RWPE2 (cell line): ENCODE measurements at regions not wholly inside any gene's neighbourhood (a gene's known extent, or its start where the extent isn't known, plus 50 kb on each side); places are given as distances from the start of the nearest gene placed in this dataset.
"Not testable (repeated sequence)": the region's sequence is repeated elsewhere in the genome, so short reads cannot be mapped to it uniquely, and the experiment has no call there.

ENCODE experiments used
- ATAC-seq: fragments of 200-7000 bp; cut with Tn5 transposase; 3 replicates; pipeline ENCODE4 v1.9.1; 2021; ENCODE audit warnings: low read depth
- DNase-seq: peaks from one replicate; pipeline ENCODE4 v3.0.0-alpha.2; 2020; ENCODE audit warnings: low spot score
- H3K27ac ChIP-seq: fragments of 450-650 bp; 2 replicates; pipeline ENCODE4 v1.5.1; 2017; ENCODE audit warnings: mild to moderate bottlenecking; ENCODE audit not compliant: poor library complexity, severe bottlenecking
- H3K27me3 ChIP-seq: fragments of 250-450 bp; sonication (Bioruptor Pico); 2 replicates; pipeline ENCODE4 v1.5.1; 2021; ENCODE audit warnings: mild to moderate bottlenecking, moderate library complexity; ENCODE audit not compliant: insufficient read depth, poor library complexity, severe bottlenecking
- H3K36me3 ChIP-seq: fragments of 250-450 bp; sonication (Bioruptor Pico); 2 replicates; pipeline ENCODE4 v1.5.1; 2020; ENCODE audit warnings: low read depth, mild to moderate bottlenecking, moderate library complexity
- H3K4me1 ChIP-seq: fragments of 250-450 bp; sonication (Bioruptor Pico); 2 replicates; pipeline ENCODE4 v1.5.1; 2021; ENCODE audit warnings: mild to moderate bottlenecking, moderate library complexity; ENCODE audit not compliant: insufficient read depth, poor library complexity, severe bottlenecking
- H3K4me3 ChIP-seq: fragments of 250-450 bp; sonication (Bioruptor Pico); 2 replicates; pipeline ENCODE4 v1.5.1; 2021; ENCODE audit warnings: mild to moderate bottlenecking, moderate library complexity; ENCODE audit not compliant: severe bottlenecking
- H3K9me3 ChIP-seq: fragments of 250-450 bp; sonication (Bioruptor Pico); 2 replicates; pipeline ENCODE4 v1.5.1; 2021; ENCODE audit warnings: mild to moderate bottlenecking, moderate library complexity; ENCODE audit not compliant: severe bottlenecking
- TF ChIP-seq, protein P1 (sequence below): fragments of 450-650 bp; IDR thresholded peaks from one replicate; pipeline ENCODE4 v1.5.1; 2017; ENCODE audit warnings: mild to moderate bottlenecking, moderate library complexity; ENCODE audit not compliant: poor library complexity, severe bottlenecking

DNA sequence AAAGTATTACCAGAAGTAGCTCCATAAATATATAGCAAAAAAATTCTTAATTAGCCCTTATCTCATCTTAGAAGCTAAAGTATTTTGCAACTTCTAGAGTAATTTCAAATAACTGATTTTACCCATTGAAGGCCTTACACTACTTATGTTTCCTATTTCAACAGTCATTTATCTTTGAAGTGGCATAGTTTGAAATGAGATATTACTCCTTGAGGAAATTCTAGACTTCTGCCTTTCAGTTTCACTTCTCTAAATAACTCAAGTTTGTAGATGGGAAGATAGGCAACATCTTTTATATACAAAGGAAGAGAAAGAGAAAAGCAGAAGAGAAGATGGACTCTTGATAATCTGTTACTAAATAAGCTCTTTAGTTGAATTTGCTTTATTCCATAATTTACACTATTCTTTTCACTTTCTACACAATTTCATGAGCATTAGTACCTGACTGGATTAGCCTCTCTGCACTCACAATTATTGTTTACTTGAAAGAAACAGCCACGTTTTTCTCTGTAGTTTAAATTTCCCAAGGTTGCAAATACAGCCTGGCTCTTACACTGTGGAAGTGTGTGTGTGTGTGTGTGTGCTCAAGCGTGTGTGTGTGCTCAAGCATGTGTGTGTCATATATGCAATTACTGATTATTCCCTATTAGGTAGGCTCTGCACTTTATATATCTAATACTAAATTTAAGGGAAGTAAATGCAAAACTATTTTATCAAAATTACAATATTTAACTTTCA, 60.6 kb upstream of the EMB start:
- ATAC-seq, result no peak
- H3K36me3 ChIP-seq, result no peaks in the 10 kb centered on the region
- no peaks in the 10 kb centered on the region for H3K4me1 ChIP-seq
- H3K27ac ChIP-seq, result no peak overlapping the region
- no peak overlapping the region for H3K4me3 ChIP-seq
- TF ChIP-seq, protein P1, sequence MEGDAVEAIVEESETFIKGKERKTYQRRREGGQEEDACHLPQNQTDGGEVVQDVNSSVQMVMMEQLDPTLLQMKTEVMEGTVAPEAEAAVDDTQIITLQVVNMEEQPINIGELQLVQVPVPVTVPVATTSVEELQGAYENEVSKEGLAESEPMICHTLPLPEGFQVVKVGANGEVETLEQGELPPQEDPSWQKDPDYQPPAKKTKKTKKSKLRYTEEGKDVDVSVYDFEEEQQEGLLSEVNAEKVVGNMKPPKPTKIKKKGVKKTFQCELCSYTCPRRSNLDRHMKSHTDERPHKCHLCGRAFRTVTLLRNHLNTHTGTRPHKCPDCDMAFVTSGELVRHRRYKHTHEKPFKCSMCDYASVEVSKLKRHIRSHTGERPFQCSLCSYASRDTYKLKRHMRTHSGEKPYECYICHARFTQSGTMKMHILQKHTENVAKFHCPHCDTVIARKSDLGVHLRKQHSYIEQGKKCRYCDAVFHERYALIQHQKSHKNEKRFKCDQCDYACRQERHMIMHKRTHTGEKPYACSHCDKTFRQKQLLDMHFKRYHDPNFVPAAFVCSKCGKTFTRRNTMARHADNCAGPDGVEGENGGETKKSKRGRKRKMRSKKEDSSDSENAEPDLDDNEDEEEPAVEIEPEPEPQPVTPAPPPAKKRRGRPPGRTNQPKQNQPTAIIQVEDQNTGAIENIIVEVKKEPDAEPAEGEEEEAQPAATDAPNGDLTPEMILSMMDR, result no peak
- no peaks in the 10 kb centered on the region for H3K27me3 ChIP-seq
- H3K9me3 ChIP-seq, result no peaks in the 10 kb centered on the region
- no peak for DNase-seq

DNA sequence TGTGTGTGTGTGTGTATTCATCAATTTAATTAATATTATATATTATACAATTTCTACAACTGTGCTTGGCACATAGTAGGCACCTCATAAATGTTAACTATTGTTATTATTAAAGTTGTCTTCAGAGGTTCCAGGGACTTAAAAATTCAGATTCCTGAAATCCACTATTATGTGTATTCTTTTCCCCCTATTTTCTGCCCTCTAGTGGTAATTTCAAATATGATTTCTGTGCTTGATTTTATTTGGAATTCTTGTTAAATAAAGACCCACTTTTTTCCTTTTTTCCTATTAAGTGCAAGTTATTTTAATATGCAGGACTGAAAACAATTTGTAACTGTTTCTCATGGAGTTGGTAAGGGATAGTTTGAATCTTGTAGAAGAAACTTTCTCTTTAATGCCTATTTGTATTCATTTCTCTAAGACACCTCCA, 72.0 kb upstream of the EMB start:
- H3K4me1 ChIP-seq, H3K9me3 ChIP-seq, H3K4me3 ChIP-seq, H3K27ac ChIP-seq, H3K27me3 ChIP-seq, DNase-seq, ATAC-seq, H3K36me3 ChIP-seq: not testable (repeated sequence)
- TF ChIP-seq, protein P1, result peak; percentile 73

DNA sequence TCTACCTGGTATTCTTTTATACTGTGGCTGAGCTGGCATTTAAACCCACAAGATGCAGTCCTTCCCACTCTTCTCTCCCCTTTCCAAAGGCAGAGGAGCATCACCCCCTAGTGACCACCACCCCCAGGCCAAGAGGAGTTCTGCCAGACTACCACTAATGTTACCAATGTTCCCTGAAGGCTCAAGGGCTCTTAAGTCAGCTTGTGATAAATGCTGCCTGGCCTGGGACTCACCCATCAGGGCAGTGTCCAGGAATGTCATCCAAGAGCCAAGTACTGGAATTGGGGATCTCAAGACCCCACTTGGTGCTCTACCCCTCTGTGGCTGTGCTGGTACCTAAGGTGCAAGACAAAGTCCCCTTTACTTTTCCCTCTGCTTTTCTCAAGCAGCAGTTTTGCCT, 80.0 kb upstream of the EMB start:
- not testable (repeated sequence) for ATAC-seq, H3K27me3 ChIP-seq, H3K36me3 ChIP-seq

DNA sequence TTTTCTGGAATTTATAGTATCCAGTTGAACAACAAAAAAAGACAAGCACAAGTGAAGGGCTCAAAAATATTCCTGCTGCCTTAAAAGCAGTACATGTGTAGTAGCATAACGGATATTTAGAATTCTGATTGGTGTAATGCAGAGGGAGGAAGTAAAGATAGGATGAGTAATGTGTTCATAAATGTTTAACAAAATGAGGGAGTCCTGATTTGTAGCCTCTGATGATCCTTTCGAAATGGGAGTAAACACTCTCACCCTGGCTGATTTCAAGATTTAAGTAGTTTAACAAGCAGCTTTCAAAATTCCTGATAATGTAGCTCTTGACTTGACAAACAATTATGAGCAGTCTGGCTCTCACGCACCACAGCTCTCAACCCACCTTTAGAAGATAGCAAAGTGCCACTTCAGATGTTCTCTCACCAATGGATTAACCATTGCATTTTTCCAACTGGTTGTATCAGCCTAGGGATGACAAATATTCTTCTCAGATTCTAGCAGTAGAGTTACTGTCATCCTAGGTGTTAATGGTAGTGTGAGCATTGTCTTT, 86.5 kb upstream of the EMB start:
- ATAC-seq, DNase-seq: not testable (repeated sequence)

More for the DNA sequence above, 80.0 kb upstream of the EMB start:
- not testable (repeated sequence) for H3K4me3 ChIP-seq, H3K9me3 ChIP-seq, H3K27ac ChIP-seq, DNase-seq, H3K4me1 ChIP-seq

DNA sequence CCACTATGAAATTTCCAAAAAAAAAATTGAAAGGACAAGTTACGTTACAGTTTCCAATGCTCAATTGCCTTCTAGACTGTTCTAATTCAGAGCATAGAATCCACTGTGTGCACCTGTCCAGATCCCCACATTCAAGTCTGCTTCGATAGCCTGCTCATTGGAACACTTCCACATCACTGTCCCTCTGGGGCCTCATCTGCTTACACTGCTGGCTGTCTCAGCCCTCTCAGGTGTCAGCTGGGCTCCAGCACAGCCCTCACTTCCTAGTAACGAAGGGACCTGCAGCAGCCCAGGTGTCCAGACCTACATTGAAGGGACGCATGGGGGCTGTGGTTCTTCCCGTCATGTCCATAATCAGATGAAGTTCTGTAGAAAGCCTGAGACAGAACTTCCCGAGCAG, 94.3 kb upstream of the EMB start:
- TF ChIP-seq, protein P1, result no peak
- Histone ChIP-seq H3K27me3 (no peaks in the 10 kb centered on the region), H3K27ac (no peak overlapping the region), H3K4me3 (no peak overlapping the region), H3K36me3 (no peaks in the 10 kb centered on the region), H3K9me3 (no peaks in the 10 kb centered on the region), H3K4me1 (no peaks in the 10 kb centered on the region)
- ATAC-seq (no peak), DNase-seq (no peak)

More for the DNA sequence above, 86.5 kb upstream of the EMB start:
- not testable (repeated sequence) for H3K36me3 ChIP-seq, H3K27me3 ChIP-seq, H3K4me1 ChIP-seq, H3K4me3 ChIP-seq, H3K27ac ChIP-seq, H3K9me3 ChIP-seq

DNA sequence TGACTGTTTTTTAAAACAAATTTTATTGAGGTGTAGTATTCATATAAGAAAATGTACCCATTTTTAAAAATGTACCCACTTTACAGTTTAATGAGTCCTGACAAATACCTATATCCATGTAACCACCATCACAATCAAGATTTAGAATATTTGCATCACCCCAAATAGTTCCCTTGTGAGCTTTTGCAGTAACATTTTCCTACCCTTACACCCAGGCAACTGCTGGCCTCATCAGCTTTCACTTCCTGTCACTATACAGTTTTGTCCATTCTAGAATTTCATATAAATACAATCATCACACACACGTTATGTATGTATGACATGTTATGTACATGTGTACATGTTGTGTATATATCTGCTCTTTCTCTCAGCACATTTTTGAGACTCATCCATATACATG, 96.4 kb upstream of the EMB start:
- H3K27me3 ChIP-seq, ATAC-seq, H3K36me3 ChIP-seq, H3K9me3 ChIP-seq, H3K27ac ChIP-seq, DNase-seq, H3K4me1 ChIP-seq, H3K4me3 ChIP-seq: not testable (repeated sequence)
